Mucosa of descending colon (tissue), 3 donors: ENCODE measurements at regions not wholly inside any gene's neighbourhood (a gene's known extent, or its start where the extent isn't known, plus 50 kb on each side); places are given as distances from the start of the nearest gene placed in this dataset.
A peak's percentile ranks its signal among the peaks of the same experiment; 100 is the strongest.

ENCODE experiments used
- ATAC-seq: fragments of 200-7000 bp; cut with Tn5 transposase; one replicate; pipeline ENCODE4 v1.9.1; 2020; ENCODE audit warnings: mild to moderate bottlenecking, moderate library complexity
- DNase-seq, 3 donors: peaks; one replicate each; pipeline ENCODE4 v3.0.0-alpha.2; 2020
- H3K36me3 ChIP-seq: fragments of 200-600 bp; one replicate; pipeline ENCODE4 v1.8.0; 2021; ENCODE audit warnings: low read depth, mild to moderate bottlenecking
- H3K4me1 ChIP-seq: fragments of 200-600 bp; one replicate; pipeline ENCODE4 v1.8.0; 2021; ENCODE audit warnings: low read depth, mild to moderate bottlenecking
- H3K4me3 ChIP-seq: fragments of 200-600 bp; one replicate; pipeline ENCODE4 v1.8.0; 2021; ENCODE audit warnings: mild to moderate bottlenecking
- H3K9me3 ChIP-seq: fragments of 200-600 bp; one replicate; pipeline ENCODE4 v1.8.0; 2021; ENCODE audit warnings: mild to moderate bottlenecking
- CTCF ChIP-seq: fragments of 200-600 bp; IDR thresholded peaks from one replicate; pipeline ENCODE4 v1.8.0; 2022; ENCODE audit warnings: antibody characterized with exemption, mild to moderate bottlenecking
- intact Hi-C, 2 donors: fragments of 100-400 bp; cut with DNase I in 1 of 2; cut with micrococcal nuclease in 1 of 2; formaldehyde crosslinking; loops; one replicate each; pipeline versions ENCODE4 v1.11.0 to v1.11.1; 2022; cut with DNase I, micrococcal nuclease
- donor health status: DM: no; HTN: no; CAD: no; lungs with moderate emphysema.
- donor health status: DM: no; HTN: no; CAD: no.
- donor health status: DM: no; HTN: yes; CAD: no.

- DNase-seq (no peak), ATAC-seq (no peak)
- Histone ChIP-seq H3K36me3 (no peaks in the 10 kb centered on the region), H3K4me3 (no peak overlapping the region), H3K4me1 (no peaks in the 10 kb centered on the region), H3K9me3 (no peaks in the 10 kb centered on the region)
- intact Hi-C loops: no loop called here
- TF ChIP-seq CTCF: no peak
Measured at GRCh38 chr12:113601656-113602263, 130.1 kb upstream of the LHX5 start.

GRCh38 chr12:113598815-113599406 lies 127.2 kb upstream of the LHX5 start:
- no peak for ATAC-seq
- H3K4me3 ChIP-seq: no peak overlapping the region

GRCh38 chr12:113594967-113595366 lies 123.3 kb upstream of the LHX5 start:
- intact Hi-C loops: no loop called here

More at GRCh38 chr12:113598815-113599406, 127.2 kb upstream of the LHX5 start:
- H3K4me1 ChIP-seq: no peaks in the 10 kb centered on the region
- DNase-seq: no peak
- H3K36me3 ChIP-seq: no peaks in the 10 kb centered on the region
- intact Hi-C loops: no loop called here
- TF ChIP-seq CTCF: no peak
- H3K9me3 ChIP-seq: no peaks in the 10 kb centered on the region

GRCh38 chr12:113591480-113591974 lies 119.9 kb upstream of the LHX5 start:
- ATAC-seq: no peak
- intact Hi-C loops: no loop called here
- no peak for TF ChIP-seq CTCF
- Histone ChIP-seq H3K36me3 (no peaks in the 10 kb centered on the region), H3K9me3 (no peaks in the 10 kb centered on the region), H3K4me3 (no peak overlapping the region), H3K4me1 (no peaks in the 10 kb centered on the region)
- peak in 1 of 3 donors; percentile 12 for DNase-seq

More at GRCh38 chr12:113594967-113595366, 123.3 kb upstream of the LHX5 start:
- no peak for ATAC-seq
- TF ChIP-seq CTCF: no peak
- no peak for DNase-seq
- H3K4me1 ChIP-seq: no peaks in the 10 kb centered on the region
- H3K4me3 ChIP-seq: no peak overlapping the region
- H3K9me3 ChIP-seq: no peaks in the 10 kb centered on the region
- H3K36me3 ChIP-seq: no peaks in the 10 kb centered on the region

- no peak for TF ChIP-seq CTCF
- H3K36me3 ChIP-seq: no peaks in the 10 kb centered on the region
- intact Hi-C loops: no loop called here
- no peak overlapping the region for H3K4me3 ChIP-seq
- ATAC-seq (no peak), DNase-seq (no peak)
- H3K9me3 ChIP-seq: no peaks in the 10 kb centered on the region
- H3K4me1 ChIP-seq: no peaks in the 10 kb centered on the region
Measured at GRCh38 chr12:113589437-113589836, 117.8 kb upstream of the LHX5 start.
